ENCODE measurements at regions not wholly inside any gene's neighbourhood (a gene's known extent, or its start where the extent isn't known, plus 50 kb on each side); places are given as distances from the start of the nearest gene placed in this dataset.
"Not testable (repeated sequence)": the region's sequence is repeated elsewhere in the genome, so short reads cannot be mapped to it uniquely, and the experiment has no call there.

- DNase-seq; H3K36me3 ChIP-seq; intact Hi-C loops (cut with DNase I); H3K27me3 ChIP-seq; H3K4me3 ChIP-seq; H3K27ac ChIP-seq: not testable (repeated sequence)
- H3K4me1 ChIP-seq, result peaks cover 0 to 17% (median 3%) of the 10 kb centered on the region in 3 donors
- H3K9me3 ChIP-seq, result peaks cover 0 to 19% (median 0%) of the 10 kb centered on the region in 3 donors
Measured at GRCh38 chr20:18876394-18876793, 62.8 kb downstream of the SCP2D1 start.

DNA sequence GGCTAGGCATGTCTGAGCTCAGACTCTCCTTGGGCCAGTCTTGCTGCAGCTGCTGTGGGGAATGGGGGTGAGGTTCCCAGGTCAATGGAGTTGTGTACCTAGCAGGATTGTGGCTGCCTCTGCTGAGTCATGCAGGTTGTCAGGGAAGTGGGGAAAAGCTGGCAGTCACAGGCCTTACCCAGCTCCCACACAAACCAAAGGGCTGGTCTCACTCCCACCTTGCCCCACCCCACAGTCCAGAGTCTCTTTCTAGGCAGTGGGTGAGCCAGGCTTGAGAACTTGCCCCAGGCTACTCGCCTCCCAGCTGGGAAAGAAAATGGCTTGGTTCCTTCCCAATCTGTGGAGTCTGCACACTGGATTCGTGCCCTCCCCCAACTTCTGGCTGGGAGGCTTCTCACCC lies 65.7 kb downstream of the SCP2D1 start:
- Histone ChIP-seq H3K4me1 (peaks cover 0 to 27% (median 3%) of the 10 kb centered on the region in 3 donors), H3K9me3 (peaks cover 0 to 1% (median 0%) of the 10 kb centered on the region in 3 donors), H3K36me3 (no peaks in the 10 kb centered on the region), H3K4me3 (no peak overlapping the region), H3K27ac (peak overlapping the region; percentile 52 to 79 (median 74)), H3K27me3 (no peaks in the 10 kb centered on the region)
- DNase-seq, result no peak
- WGBS, 2 donors, result 21% methylated on average over 2 of the region's 2 CpGs; no CpG with 5 or more reads in 1 of the 2 donors
- intact Hi-C loops (cut with DNase I), result no loop called here
- TF ChIP-seq CTCF (IDR thresholded peaks at IDR 0.05) (no peak), POLR2A (IDR thresholded peaks at IDR 0.05) (no peak)

DNA sequence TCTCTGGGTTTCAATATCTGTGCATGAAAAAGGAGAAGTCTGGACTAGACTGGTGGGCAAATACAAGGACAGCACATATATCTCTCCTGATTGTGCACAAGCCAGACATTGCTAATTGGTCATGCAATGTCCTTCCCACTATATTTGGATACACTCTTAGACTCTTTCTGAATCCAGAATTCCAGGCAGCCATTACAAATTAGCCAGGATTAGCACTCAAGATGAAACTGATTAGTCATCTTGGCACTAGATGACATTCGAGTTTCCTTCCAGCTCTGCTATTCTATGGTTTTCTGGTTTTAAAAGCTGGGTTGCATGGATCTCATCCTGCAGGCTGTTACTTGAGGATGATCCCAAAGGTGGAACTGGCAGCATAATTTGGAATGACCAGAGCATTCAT lies 73.2 kb downstream of the SCP2D1 start:
- WGBS, 2 donors, result 14 to 19% methylated on average over 1 of the region's 1 CpG
- Histone ChIP-seq H3K4me1 (peaks cover 0 to 22% (median 0%) of the 10 kb centered on the region in 3 donors), H3K27me3 (no peaks in the 10 kb centered on the region), H3K27ac (no peak overlapping the region), H3K9me3 (no peaks in the 10 kb centered on the region), H3K4me3 (no peak overlapping the region), H3K36me3 (no peaks in the 10 kb centered on the region)
- TF ChIP-seq POLR2A (IDR thresholded peaks at IDR 0.05), result no peak
- no peak for TF ChIP-seq CTCF (IDR thresholded peaks at IDR 0.05)
- DNase-seq, result no peak
- intact Hi-C loops (cut with DNase I), result no loop called here

GRCh38 chr20:18901980-18902737 lies 88.6 kb downstream of the SCP2D1 start:
- Histone ChIP-seq H3K4me3 (no peak overlapping the region), H3K4me1 (no peaks in the 10 kb centered on the region), H3K27ac (no peak overlapping the region), H3K9me3 (no peaks in the 10 kb centered on the region), H3K27me3 (no peaks in the 10 kb centered on the region), H3K36me3 (no peaks in the 10 kb centered on the region)
- TF ChIP-seq CTCF (IDR thresholded peaks at IDR 0.05), result no peak
- no peak for TF ChIP-seq POLR2A (IDR thresholded peaks at IDR 0.05)
- intact Hi-C loops (cut with DNase I), result no loop called here
- no peak for DNase-seq
- WGBS, 2 donors, result 62 to 70% methylated on average over 7 of the region's 7 CpGs

DNA sequence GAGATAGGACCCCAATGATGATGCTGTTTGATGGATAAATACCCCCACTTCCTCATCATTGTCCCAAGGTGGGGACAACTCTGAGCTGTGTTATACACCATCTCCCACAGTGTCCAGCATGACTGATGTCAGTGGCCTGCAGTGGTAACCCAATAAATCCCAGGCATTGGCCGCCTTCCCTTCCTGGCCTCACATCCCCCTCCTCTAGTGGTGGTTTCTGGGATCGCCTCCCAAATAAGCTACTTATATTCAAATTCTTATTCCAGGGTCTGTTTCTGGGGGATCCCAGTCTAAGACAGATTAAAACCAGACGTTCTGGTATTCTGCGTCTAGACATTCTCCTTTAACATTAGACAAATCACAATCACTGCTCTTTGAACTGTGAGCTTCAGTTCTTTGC lies 90.6 kb downstream of the SCP2D1 start:
- Histone ChIP-seq H3K4me3 (no peak overlapping the region), H3K27ac (no peak overlapping the region), H3K27me3 (no peaks in the 10 kb centered on the region), H3K4me1 (no peaks in the 10 kb centered on the region), H3K36me3 (no peaks in the 10 kb centered on the region), H3K9me3 (no peaks in the 10 kb centered on the region)
- intact Hi-C loops (cut with DNase I), result no loop called here
- no peak for DNase-seq
- WGBS, 2 donors, result 46 to 62% methylated on average over 4 of the region's 4 CpGs
- TF ChIP-seq CTCF (IDR thresholded peaks at IDR 0.05) (no peak), POLR2A (IDR thresholded peaks at IDR 0.05) (no peak)

GRCh38 chr20:18904624-18905023 lies 91.0 kb downstream of the SCP2D1 start:
- H3K4me1 ChIP-seq, result no peaks in the 10 kb centered on the region
- no peak for DNase-seq

More at GRCh38 chr20:18904624-18905023, 91.0 kb downstream of the SCP2D1 start:
- Histone ChIP-seq H3K27ac (no peak overlapping the region), H3K4me3 (no peak overlapping the region), H3K27me3 (no peaks in the 10 kb centered on the region), H3K9me3 (no peaks in the 10 kb centered on the region), H3K36me3 (no peaks in the 10 kb centered on the region)
- intact Hi-C loops (cut with DNase I), result no loop called here
- 61% methylated on average over 2 to 5 of the region's 5 CpGs for WGBS, 2 donors
- no peak for TF ChIP-seq POLR2A (IDR thresholded peaks at IDR 0.05)
- TF ChIP-seq CTCF (IDR thresholded peaks at IDR 0.05), result peak in 2 of 6 experiments; percentile 27 to 41
